Vagina (tissue), 2 donors: ENCODE measurements at regions not wholly inside any gene's neighbourhood (a gene's known extent, or its start where the extent isn't known, plus 50 kb on each side); places are given as distances from the start of the nearest gene placed in this dataset.

ENCODE experiments used
- POLR2A ChIP-seq, 2 donors: fragments of 450-650 bp; IDR thresholded peaks; one replicate each; pipeline ENCODE4 v1.6.1; 2017; ENCODE audit warnings: antibody characterized with exemption in 2 of 2, mild to moderate bottlenecking in 2 of 2, moderate library complexity in 2 of 2
- TF ChIP-seq, protein P1 (sequence below), 3 experiments: fragments of 450-650 bp in 2 of 3; fragments of 200-600 bp in 1 of 3; sonication (generic) in 1 of 3; IDR thresholded peaks; one replicate each; pipeline ENCODE4 v1.5.1; 2017 to 2019; ENCODE audit warnings: antibody characterized with exemption in 3 of 3, mild to moderate bottlenecking in 2 of 3, moderate library complexity in 2 of 3

DNA sequence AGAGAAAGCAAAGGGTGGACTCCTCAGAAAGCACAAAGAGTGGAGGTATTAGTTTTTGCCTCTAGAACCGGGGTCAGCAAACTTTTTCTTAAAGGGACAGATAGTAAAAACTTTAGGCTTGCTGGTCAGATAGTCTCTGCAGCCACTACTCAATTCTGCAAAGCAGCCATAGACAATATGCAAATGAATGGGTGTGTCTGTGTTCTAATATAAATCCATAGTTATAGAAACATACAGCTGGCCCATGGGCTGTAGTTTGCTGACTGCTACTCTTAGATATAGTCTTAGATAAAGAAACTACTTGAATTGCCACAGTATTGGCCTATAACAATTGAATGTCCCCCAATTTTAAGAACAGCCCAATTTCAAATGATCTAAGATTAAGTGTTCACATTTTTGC lies 101.6 kb upstream of the CACHD1 start:
- TF ChIP-seq, protein P1, sequence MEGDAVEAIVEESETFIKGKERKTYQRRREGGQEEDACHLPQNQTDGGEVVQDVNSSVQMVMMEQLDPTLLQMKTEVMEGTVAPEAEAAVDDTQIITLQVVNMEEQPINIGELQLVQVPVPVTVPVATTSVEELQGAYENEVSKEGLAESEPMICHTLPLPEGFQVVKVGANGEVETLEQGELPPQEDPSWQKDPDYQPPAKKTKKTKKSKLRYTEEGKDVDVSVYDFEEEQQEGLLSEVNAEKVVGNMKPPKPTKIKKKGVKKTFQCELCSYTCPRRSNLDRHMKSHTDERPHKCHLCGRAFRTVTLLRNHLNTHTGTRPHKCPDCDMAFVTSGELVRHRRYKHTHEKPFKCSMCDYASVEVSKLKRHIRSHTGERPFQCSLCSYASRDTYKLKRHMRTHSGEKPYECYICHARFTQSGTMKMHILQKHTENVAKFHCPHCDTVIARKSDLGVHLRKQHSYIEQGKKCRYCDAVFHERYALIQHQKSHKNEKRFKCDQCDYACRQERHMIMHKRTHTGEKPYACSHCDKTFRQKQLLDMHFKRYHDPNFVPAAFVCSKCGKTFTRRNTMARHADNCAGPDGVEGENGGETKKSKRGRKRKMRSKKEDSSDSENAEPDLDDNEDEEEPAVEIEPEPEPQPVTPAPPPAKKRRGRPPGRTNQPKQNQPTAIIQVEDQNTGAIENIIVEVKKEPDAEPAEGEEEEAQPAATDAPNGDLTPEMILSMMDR (IDR thresholded peaks at IDR 0.05): no peak
- TF ChIP-seq POLR2A (IDR thresholded peaks at IDR 0.05): no peak
